Lower lobe of right lung (tissue), 2 donors: ENCODE measurements at regions not wholly inside any gene's neighbourhood (a gene's known extent, or its start where the extent isn't known, plus 50 kb on each side); places are given as distances from the start of the nearest gene placed in this dataset.

Experiments used
- ATAC-seq, 2 donors: fragments of 200-7000 bp; cut with Tn5 transposase; one replicate each; pipeline ENCODE4 v1.9.1; 2020 to 2022; ENCODE audit warnings: mild to moderate bottlenecking in 2 of 2, moderate library complexity in 2 of 2
- DNase-seq: peaks from one replicate; pipeline ENCODE4 v3.0.0-alpha.2; 2020
- H3K27ac ChIP-seq: fragments of 200-600 bp; one replicate; pipeline ENCODE4 v1.8.0; 2022
- H3K27me3 ChIP-seq: fragments of 200-600 bp; one replicate; pipeline ENCODE4 v1.8.0; 2022; ENCODE audit warnings: low read depth
- H3K36me3 ChIP-seq: fragments of 200-600 bp; one replicate; pipeline ENCODE4 v1.8.0; 2022; ENCODE audit warnings: mild to moderate bottlenecking
- H3K4me1 ChIP-seq: fragments of 200-600 bp; one replicate; pipeline ENCODE4 v1.8.0; 2022
- H3K4me3 ChIP-seq: fragments of 200-600 bp; one replicate; pipeline ENCODE4 v1.8.0; 2022; ENCODE audit warnings: mild to moderate bottlenecking
- H3K9me3 ChIP-seq: fragments of 200-600 bp; one replicate; pipeline ENCODE4 v1.8.0; 2022
- CTCF ChIP-seq: fragments of 200-600 bp; IDR thresholded peaks from one replicate; pipeline ENCODE4 v1.8.0; 2022; ENCODE audit warnings: antibody characterized with exemption, mild to moderate bottlenecking
- intact Hi-C: fragments of 100-400 bp; cut with DNase I; formaldehyde crosslinking; loops from one replicate; pipeline ENCODE4 v1.11.0; 2022
- donor health status: DM: no; HTN: yes; CAD: no; lungs with severe emphysema.

GRCh38 chr10:70997236-70997635, 108.9 kb upstream of the PCBD1 start:
- TF ChIP-seq CTCF, result no peak
- Histone ChIP-seq H3K9me3 (no peaks in the 10 kb centered on the region), H3K4me1 (no peaks in the 10 kb centered on the region), H3K27me3 (no peaks in the 10 kb centered on the region), H3K27ac (no peak overlapping the region), H3K4me3 (no peak overlapping the region), H3K36me3 (no peaks in the 10 kb centered on the region)
- intact Hi-C loops, result no loop called here
- ATAC-seq, result no peak
- DNase-seq, result no peak

- no peak for TF ChIP-seq CTCF
- intact Hi-C loops, result no loop called here
- H3K9me3 ChIP-seq, result no peaks in the 10 kb centered on the region
- no peak overlapping the region for H3K4me3 ChIP-seq
- no peaks in the 10 kb centered on the region for H3K36me3 ChIP-seq
- H3K27me3 ChIP-seq, result no peaks in the 10 kb centered on the region
- DNase-seq (no peak), ATAC-seq (no peak)
- H3K4me1 ChIP-seq, result no peaks in the 10 kb centered on the region
- no peak overlapping the region for H3K27ac ChIP-seq
Measured at GRCh38 chr10:70998086-70998485, 109.7 kb upstream of the PCBD1 start.

GRCh38 chr10:71001470-71001869, 113.1 kb upstream of the PCBD1 start:
- no peaks in the 10 kb centered on the region for H3K36me3 ChIP-seq
- peaks cover 14% of the 10 kb centered on the region for H3K27me3 ChIP-seq
- no peak overlapping the region for H3K27ac ChIP-seq
- DNase-seq, result no peak
- no peaks in the 10 kb centered on the region for H3K4me1 ChIP-seq
- TF ChIP-seq CTCF, result no peak
- ATAC-seq, result no peak
- no peaks in the 10 kb centered on the region for H3K9me3 ChIP-seq
- no peak overlapping the region for H3K4me3 ChIP-seq
- intact Hi-C loops, result no loop called here

GRCh38 chr10:71004176-71005075, 116.1 kb upstream of the PCBD1 start:
- H3K27me3 ChIP-seq, result peaks cover 25% of the 10 kb centered on the region
- ATAC-seq (no peak), DNase-seq (no peak)
- no peak for TF ChIP-seq CTCF
- no peaks in the 10 kb centered on the region for H3K9me3 ChIP-seq
- H3K36me3 ChIP-seq, result no peaks in the 10 kb centered on the region
- H3K4me3 ChIP-seq, result no peak overlapping the region
- no peak overlapping the region for H3K27ac ChIP-seq
- H3K4me1 ChIP-seq, result no peaks in the 10 kb centered on the region
- intact Hi-C loops, result no loop called here

GRCh38 chr10:71005337-71006305, 117.3 kb upstream of the PCBD1 start:
- Histone ChIP-seq H3K9me3 (no peaks in the 10 kb centered on the region), H3K4me3 (no peak overlapping the region), H3K4me1 (no peaks in the 10 kb centered on the region), H3K27me3 (peaks cover 28% of the 10 kb centered on the region), H3K27ac (no peak overlapping the region), H3K36me3 (no peaks in the 10 kb centered on the region)
- intact Hi-C loops, result no loop called here
- TF ChIP-seq CTCF, result no peak
- no peak for ATAC-seq
- no peak for DNase-seq
